KMS-11 (cell line): ENCODE measurements at regions not wholly inside any gene's neighbourhood (a gene's known extent, or its start where the extent isn't known, plus 50 kb on each side); places are given as distances from the start of the nearest gene placed in this dataset.

Experiments used
- H2AFZ ChIP-seq: fragments of 200-600 bp; sonication (generic); 2 replicates; pipeline ENCODE4 v1.6.1; 2016; ENCODE audit warnings: antibody characterized with exemption, mixed run types, low read depth
- H3K27ac ChIP-seq: fragments of 200-600 bp; sonication (generic); 2 replicates; pipeline ENCODE4 v1.6.1; 2016; ENCODE audit warnings: mild to moderate bottlenecking, mixed run types
- H3K27me3 ChIP-seq: fragments of 200-600 bp; sonication (generic); 2 replicates; pipeline ENCODE4 v1.6.1; 2017; ENCODE audit warnings: mild to moderate bottlenecking, low read depth, mixed run types, moderate library complexity; ENCODE audit not compliant: insufficient read depth
- H3K36me3 ChIP-seq: fragments of 200-600 bp; sonication (generic); 2 replicates; pipeline ENCODE4 v1.6.1; 2017; ENCODE audit warnings: mild to moderate bottlenecking, mixed run types; ENCODE audit not compliant: insufficient read depth
- H3K4me1 ChIP-seq: fragments of 200-600 bp; sonication (generic); 2 replicates; pipeline ENCODE4 v1.6.1; 2016; ENCODE audit warnings: mild to moderate bottlenecking, low read depth, mixed run types; ENCODE audit not compliant: poor library complexity, severe bottlenecking
- H3K4me2 ChIP-seq: fragments of 200-600 bp; sonication (generic); 2 replicates; pipeline ENCODE4 v1.7.0; 2016; ENCODE audit warnings: mild to moderate bottlenecking, mixed run types
- H3K4me3 ChIP-seq: fragments of 200-600 bp; sonication (generic); IDR thresholded peaks from 2 replicates; pipeline ENCODE4 v1.6.1; 2017; ENCODE audit warnings: low read depth, low read length, mixed read lengths; ENCODE audit not compliant: insufficient read depth
- H3K79me2 ChIP-seq: fragments of 200-600 bp; sonication (generic); 2 replicates; pipeline ENCODE4 v1.6.1; 2016; ENCODE audit warnings: low read depth, mixed run types; ENCODE audit not compliant: insufficient read depth
- H3K9ac ChIP-seq: fragments of 200-600 bp; sonication (generic); 2 replicates; pipeline ENCODE4 v1.6.1; 2016; ENCODE audit warnings: mild to moderate bottlenecking, mixed run types
- H4K20me1 ChIP-seq: fragments of 200-600 bp; sonication (generic); 2 replicates; pipeline ENCODE4 v1.6.1; 2016; ENCODE audit warnings: mild to moderate bottlenecking, mixed run types; ENCODE audit not compliant: insufficient read depth
- CTCF ChIP-seq: fragments of 200-600 bp; sonication (generic); conservative IDR thresholded peaks from 2 replicates; pipeline ENCODE4 v1.6.1; 2017; ENCODE audit warnings: low read depth, mild to moderate bottlenecking, antibody characterized with exemption, low read length, moderate library complexity, mixed read lengths

- Histone ChIP-seq H2AFZ (no peak overlapping the region), H3K27me3 (no peaks in the 10 kb centered on the region), H3K9ac (no peak overlapping the region), H3K4me2 (peak overlapping the region; percentile 76; the same call in 1 of the 2 replicates), H3K4me3 (no peak overlapping the region), H3K4me1 (peaks cover 35% of the 10 kb centered on the region), H3K79me2 (no peaks in the 10 kb centered on the region), H3K27ac (peak overlapping the region; percentile 29; the same call in 1 of the 2 replicates), H3K36me3 (no peaks in the 10 kb centered on the region), H4K20me1 (no peaks in the 10 kb centered on the region)
- no peak for TF ChIP-seq CTCF
Measured at GRCh38 chr14:22336031-22336430, 253.0 kb downstream of the DAD1 start.

GRCh38 chr14:22334627-22335026 is 254.4 kb downstream of the DAD1 start:
- Histone ChIP-seq H3K27ac (no peak overlapping the region), H3K4me3 (no peak overlapping the region), H3K4me2 (no peak overlapping the region), H3K27me3 (no peaks in the 10 kb centered on the region), H3K4me1 (peaks cover 35% of the 10 kb centered on the region), H3K79me2 (no peaks in the 10 kb centered on the region), H2AFZ (no peak overlapping the region), H4K20me1 (no peaks in the 10 kb centered on the region), H3K9ac (no peak overlapping the region), H3K36me3 (no peaks in the 10 kb centered on the region)
- no peak for TF ChIP-seq CTCF

GRCh38 chr14:22334275-22334577 is 254.8 kb downstream of the DAD1 start:
- Histone ChIP-seq H2AFZ (no peak overlapping the region), H3K79me2 (no peaks in the 10 kb centered on the region), H3K4me3 (no peak overlapping the region), H3K36me3 (no peaks in the 10 kb centered on the region), H3K27ac (no peak overlapping the region), H3K4me1 (peaks cover 35% of the 10 kb centered on the region), H4K20me1 (no peaks in the 10 kb centered on the region), H3K9ac (no peak overlapping the region), H3K4me2 (no peak overlapping the region), H3K27me3 (no peaks in the 10 kb centered on the region)
- TF ChIP-seq CTCF: no peak

GRCh38 chr14:22333422-22334274 is 255.4 kb downstream of the DAD1 start:
- no peaks in the 10 kb centered on the region for H3K36me3 ChIP-seq
- no peak overlapping the region for H3K4me3 ChIP-seq
- H3K9ac ChIP-seq: no peak overlapping the region
- H2AFZ ChIP-seq: no peak overlapping the region
- H4K20me1 ChIP-seq: no peaks in the 10 kb centered on the region
- peaks cover 35% of the 10 kb centered on the region for H3K4me1 ChIP-seq
- no peak for TF ChIP-seq CTCF
- H3K79me2 ChIP-seq: no peaks in the 10 kb centered on the region
- no peaks in the 10 kb centered on the region for H3K27me3 ChIP-seq
- H3K27ac ChIP-seq: no peak overlapping the region
- H3K4me2 ChIP-seq: no peak overlapping the region
